HEK293 (cell line): ENCODE measurements at regions not wholly inside any gene's neighbourhood (a gene's known extent, or its start where the extent isn't known, plus 50 kb on each side); places are given as distances from the start of the nearest gene placed in this dataset.

Source experiments
- CTCF ChIA-PET: fragments of 350-600 bp; formaldehyde crosslinking; extraction: SDS; loops from one replicate; lab custom pipeline; 2021; ENCODE audit warnings: antibody characterized with exemption; lab: Yijun Ruan, JAX
- POLR2A ChIA-PET: fragments of 300-600 bp; formaldehyde crosslinking; extraction: SDS; loops from one replicate; lab custom pipeline; 2020; ENCODE audit warnings: antibody characterized with exemption, inconsistent platforms; lab: Yijun Ruan, JAX
- H3K27ac ChIP-seq: fragments of 200-500 bp; sonication (Bioruptor generic); 2 replicates; pipeline ENCODE4 v1.5.1; 2014; ENCODE audit warnings: low read depth, low read length, control low read depth, inconsistent platforms; ENCODE audit errors: extremely low read depth
- H3K36me3 ChIP-seq, 2 experiments: fragments of 200-500 bp in 1 of 2; sonication (Bioruptor generic) in 1 of 2; 1 replicate in 1 of 2; 2 replicates in 1 of 2; pipeline ENCODE4 v1.5.1; 2014 to 2017; ENCODE audit warnings: inconsistent platforms in 2 of 2, low read length in 2 of 2; ENCODE audit not compliant: control insufficient read depth in 2 of 2, insufficient read depth in 1 of 2
- H3K4me1 ChIP-seq: fragments of 200-500 bp; sonication (Bioruptor generic); 2 replicates; pipeline ENCODE4 v1.5.1; 2014; ENCODE audit warnings: mild to moderate bottlenecking, low read length, inconsistent platforms; ENCODE audit not compliant: control insufficient read depth, insufficient read depth
- H3K4me3 ChIP-seq: 2 replicates; pipeline ENCODE4 v1.5.1; 2011; ENCODE audit warnings: low read depth, mild to moderate bottlenecking, control low read depth, low read length, moderate library complexity
- H3K9me3 ChIP-seq: fragments of 200-500 bp; sonication (Bioruptor generic); 2 replicates; pipeline ENCODE4 v1.5.1; 2014; ENCODE audit warnings: low read depth, low read length, inconsistent platforms; ENCODE audit not compliant: control insufficient read depth, insufficient read depth
- KLF7 ChIP-seq: fragments of 450-650 bp; formaldehyde crosslinking; IDR thresholded peaks from 2 replicates; pipeline ENCODE4 v1.5.1; 2016; ENCODE audit warnings: missing biosample characterization, missing genetic modification characterization, borderline replicate concordance
- SP7 ChIP-seq: fragments of 450-650 bp; formaldehyde crosslinking; IDR thresholded peaks from 2 replicates; pipeline ENCODE4 v1.5.1; 2016; ENCODE audit warnings: missing biosample characterization, missing genetic modification characterization
- ZBTB20 ChIP-seq: fragments of 450-650 bp; formaldehyde crosslinking; IDR thresholded peaks from 2 replicates; pipeline ENCODE4 v1.5.1; 2016; ENCODE audit warnings: missing biosample characterization, missing genetic modification characterization
- ZNF292 ChIP-seq: fragments of 450-650 bp; formaldehyde crosslinking; IDR thresholded peaks from 2 replicates; pipeline ENCODE4 v1.5.1; 2016; ENCODE audit warnings: low read depth, missing biosample characterization, missing genetic modification characterization, borderline replicate concordance
- ZNF366 ChIP-seq: fragments of 450-650 bp; formaldehyde crosslinking; conservative IDR thresholded peaks from 2 replicates; pipeline ENCODE4 v1.5.1; 2016; ENCODE audit warnings: missing biosample characterization, missing genetic modification characterization
- ZNF514 ChIP-seq: fragments of 450-650 bp; formaldehyde crosslinking; IDR thresholded peaks from 2 replicates; pipeline ENCODE4 v1.5.1; 2016; ENCODE audit warnings: missing biosample characterization, missing genetic modification characterization
- ZNF555 ChIP-seq: fragments of 450-650 bp; formaldehyde crosslinking; conservative IDR thresholded peaks from 2 replicates; pipeline ENCODE4 v1.5.1; 2017; ENCODE audit warnings: missing biosample characterization, mild to moderate bottlenecking, missing genetic modification characterization, inconsistent platforms
- ZNF585B ChIP-seq: fragments of 450-650 bp; formaldehyde crosslinking; IDR thresholded peaks from 2 replicates; pipeline ENCODE4 v1.5.1; 2016; ENCODE audit warnings: missing biosample characterization, missing genetic modification characterization
- ZNF629 ChIP-seq: fragments of 450-650 bp; formaldehyde crosslinking; IDR thresholded peaks from 2 replicates; pipeline ENCODE4 v1.5.1; 2017; ENCODE audit warnings: missing biosample characterization, missing genetic modification characterization
- ZNF654 ChIP-seq: fragments of 450-650 bp; formaldehyde crosslinking; IDR thresholded peaks from 2 replicates; pipeline ENCODE4 v1.5.1; 2016; ENCODE audit warnings: low read depth, missing biosample characterization, missing genetic modification characterization
- ZNF664 ChIP-seq: fragments of 450-650 bp; formaldehyde crosslinking; IDR thresholded peaks from 2 replicates; pipeline ENCODE4 v1.5.1; 2016; ENCODE audit warnings: missing biosample characterization, missing genetic modification characterization
- ZNF777 ChIP-seq: fragments of 450-650 bp; formaldehyde crosslinking; IDR thresholded peaks from 2 replicates; pipeline ENCODE4 v1.5.1; 2017; ENCODE audit warnings: missing biosample characterization, missing genetic modification characterization, borderline replicate concordance
- ZNF792 ChIP-seq: fragments of 450-650 bp; formaldehyde crosslinking; IDR thresholded peaks from 2 replicates; pipeline ENCODE4 v1.5.1; 2016; ENCODE audit warnings: missing biosample characterization, missing genetic modification characterization
- ZNF830 ChIP-seq: fragments of 450-650 bp; IDR thresholded peaks from 2 replicates; pipeline ENCODE4 v1.5.0; 2018; ENCODE audit warnings: missing biosample characterization, missing genetic modification characterization, low read depth, mild to moderate bottlenecking, moderate library complexity
- TF ChIP-seq, protein P1 (sequence below): fragments of 450-650 bp; formaldehyde crosslinking; IDR thresholded peaks from 2 replicates; pipeline ENCODE4 v1.5.1; 2016; ENCODE audit warnings: missing biosample characterization, missing genetic modification characterization, borderline replicate concordance
- TF ChIP-seq, protein P2 (sequence below): fragments of 450-650 bp; formaldehyde crosslinking; IDR thresholded peaks from 2 replicates; pipeline ENCODE4 v1.5.1; 2016; ENCODE audit warnings: missing biosample characterization, missing genetic modification characterization
- TF ChIP-seq, protein P3 (sequence below): fragments of 450-650 bp; formaldehyde crosslinking; IDR thresholded peaks from 2 replicates; pipeline ENCODE4 v1.5.1; 2016; ENCODE audit warnings: missing biosample characterization, missing genetic modification characterization
- TF ChIP-seq, protein P4 (sequence below): fragments of 450-650 bp; formaldehyde crosslinking; IDR thresholded peaks from 2 replicates; pipeline ENCODE4 v1.5.0; 2017; ENCODE audit warnings: missing biosample characterization, missing genetic modification characterization, borderline replicate concordance

DNA sequence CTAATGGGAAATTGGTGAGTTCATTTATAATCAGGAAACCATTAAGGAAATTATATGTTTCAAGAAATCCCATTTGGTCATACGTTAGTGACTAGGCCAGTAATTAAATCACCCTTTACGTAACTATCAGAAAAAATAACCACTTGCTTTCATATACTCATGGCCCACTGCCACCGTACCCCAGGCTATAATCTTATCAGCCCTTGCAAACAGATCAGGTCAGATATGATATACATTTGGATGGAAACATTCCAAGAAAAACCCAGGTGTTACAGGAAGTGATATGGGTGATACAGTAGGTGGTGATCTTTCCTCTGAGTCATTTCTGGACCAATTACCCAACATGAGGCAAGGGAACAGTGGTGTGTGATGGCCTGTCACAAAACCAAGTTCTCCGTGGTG, 481.0 kb upstream of the SEMA3A start (continued):
- TF ChIP-seq, protein P1, sequence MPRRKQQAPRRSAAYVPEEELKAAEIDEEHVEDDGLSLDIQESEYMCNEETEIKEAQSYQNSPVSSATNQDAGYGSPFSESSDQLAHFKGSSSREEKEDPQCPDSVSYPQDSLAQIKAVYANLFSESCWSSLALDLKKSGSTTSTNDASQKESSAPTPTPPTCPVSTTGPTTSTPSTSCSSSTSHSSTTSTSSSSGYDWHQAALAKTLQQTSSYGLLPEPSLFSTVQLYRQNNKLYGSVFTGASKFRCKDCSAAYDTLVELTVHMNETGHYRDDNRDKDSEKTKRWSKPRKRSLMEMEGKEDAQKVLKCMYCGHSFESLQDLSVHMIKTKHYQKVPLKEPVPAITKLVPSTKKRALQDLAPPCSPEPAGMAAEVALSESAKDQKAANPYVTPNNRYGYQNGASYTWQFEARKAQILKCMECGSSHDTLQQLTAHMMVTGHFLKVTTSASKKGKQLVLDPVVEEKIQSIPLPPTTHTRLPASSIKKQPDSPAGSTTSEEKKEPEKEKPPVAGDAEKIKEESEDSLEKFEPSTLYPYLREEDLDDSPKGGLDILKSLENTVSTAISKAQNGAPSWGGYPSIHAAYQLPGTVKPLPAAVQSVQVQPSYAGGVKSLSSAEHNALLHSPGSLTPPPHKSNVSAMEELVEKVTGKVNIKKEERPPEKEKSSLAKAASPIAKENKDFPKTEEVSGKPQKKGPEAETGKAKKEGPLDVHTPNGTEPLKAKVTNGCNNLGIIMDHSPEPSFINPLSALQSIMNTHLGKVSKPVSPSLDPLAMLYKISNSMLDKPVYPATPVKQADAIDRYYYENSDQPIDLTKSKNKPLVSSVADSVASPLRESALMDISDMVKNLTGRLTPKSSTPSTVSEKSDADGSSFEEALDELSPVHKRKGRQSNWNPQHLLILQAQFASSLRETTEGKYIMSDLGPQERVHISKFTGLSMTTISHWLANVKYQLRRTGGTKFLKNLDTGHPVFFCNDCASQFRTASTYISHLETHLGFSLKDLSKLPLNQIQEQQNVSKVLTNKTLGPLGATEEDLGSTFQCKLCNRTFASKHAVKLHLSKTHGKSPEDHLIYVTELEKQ: 0 out of 2 replicates have a peak, but pooled peaks have one; percentile 41
- TF ChIP-seq ZNF366 (tag by site-specific recombination): peak; percentile 95
- TF ChIP-seq ZNF629 (tag by site-specific recombination): peak; percentile 95
- TF ChIP-seq, all 188 proteins: peak for 33

DNA sequence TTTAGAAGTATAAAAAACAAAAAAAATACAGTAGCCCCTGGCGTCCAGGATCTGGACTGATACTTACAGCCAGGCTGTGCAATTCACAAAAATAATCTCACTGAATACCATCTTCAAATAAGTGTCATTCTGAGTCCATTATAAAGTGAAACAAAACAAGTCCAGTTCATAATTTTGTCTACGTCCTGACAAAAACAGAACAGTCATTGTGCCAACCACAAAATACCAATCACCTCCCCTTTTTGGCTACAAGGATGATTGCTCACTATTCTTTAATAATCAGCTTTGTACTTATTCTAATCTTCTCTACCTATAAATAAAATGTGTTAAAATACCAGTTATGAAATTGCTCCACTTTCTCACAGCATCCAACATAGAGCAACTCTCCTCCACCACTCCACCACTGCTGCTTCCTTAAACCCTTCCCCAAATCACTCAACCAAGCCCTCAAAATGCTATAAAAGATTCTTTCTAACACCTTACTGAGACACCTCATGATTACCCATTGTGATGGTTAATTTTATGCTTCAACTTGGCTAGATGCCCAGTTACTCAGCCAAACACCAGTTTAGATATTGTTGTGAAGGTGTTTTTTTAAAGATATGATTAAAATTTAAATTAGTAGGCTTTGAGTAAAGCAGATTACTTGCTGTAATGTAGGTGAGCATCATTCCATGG, 479.8 kb upstream of the SEMA3A start:
- Histone ChIP-seq H3K36me3 (no peaks in the 10 kb centered on the region), H3K4me3 (no peak overlapping the region), H3K9me3 (no peaks in the 10 kb centered on the region), H3K27ac (no peak overlapping the region), H3K4me1 (peaks cover 9% of the 10 kb centered on the region; the same call in 1 of the 2 replicates)
- CTCF ChIA-PET: no interaction called here
- TF ChIP-seq KLF7 (tag by site-specific recombination): no peak
- peak; percentile 93 for TF ChIP-seq SP7 (tag by site-specific recombination)
- TF ChIP-seq ZNF777 (tag by site-specific recombination): no peak
- TF ChIP-seq ZNF664: peak; percentile 40; the same call in 1 of the 2 replicates
- 0 out of 2 replicates have a peak, but pooled peaks have one; percentile 11 for TF ChIP-seq ZNF366 (tag by site-specific recombination)
- TF ChIP-seq ZBTB20: no peak
- POLR2A ChIA-PET: no interaction called here

DNA sequence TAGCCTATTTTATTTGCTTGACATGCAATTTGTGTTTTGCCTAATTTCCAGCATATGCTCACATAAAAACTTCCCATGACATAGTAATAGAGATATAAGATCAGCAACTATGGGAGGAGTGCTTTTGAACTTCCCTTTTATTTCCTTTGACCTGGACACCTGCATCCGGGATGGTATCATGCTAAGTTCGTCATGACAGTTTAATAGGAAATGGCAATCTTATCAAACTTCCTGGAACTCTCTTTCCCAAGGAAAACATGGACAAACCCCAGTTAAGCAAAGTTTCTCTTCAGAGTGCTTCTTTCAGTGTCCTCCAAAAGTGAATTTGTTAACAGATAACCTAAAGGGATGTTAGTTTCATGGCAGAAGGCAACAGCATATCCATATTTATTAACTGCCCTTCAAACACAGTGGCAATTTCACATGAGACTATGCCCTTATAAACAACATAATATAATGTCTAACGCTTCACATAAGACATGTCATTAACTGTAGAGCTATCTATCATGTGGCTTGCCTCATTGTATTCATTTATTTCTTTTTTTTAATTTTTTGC, 474.7 kb upstream of the SEMA3A start:
- H3K36me3 ChIP-seq: no peaks in the 10 kb centered on the region
- ChIA-PET POLR2A (no interaction called here), CTCF (interaction anchor here (0.7 kb wide), 1 partner anchor 10 kb away, joined by 4 read pairs; no protein-coding TSS in a partner anchor)
- H3K27ac ChIP-seq: no peak overlapping the region
- no peak overlapping the region for H3K4me3 ChIP-seq
- TF ChIP-seq, protein P2, sequence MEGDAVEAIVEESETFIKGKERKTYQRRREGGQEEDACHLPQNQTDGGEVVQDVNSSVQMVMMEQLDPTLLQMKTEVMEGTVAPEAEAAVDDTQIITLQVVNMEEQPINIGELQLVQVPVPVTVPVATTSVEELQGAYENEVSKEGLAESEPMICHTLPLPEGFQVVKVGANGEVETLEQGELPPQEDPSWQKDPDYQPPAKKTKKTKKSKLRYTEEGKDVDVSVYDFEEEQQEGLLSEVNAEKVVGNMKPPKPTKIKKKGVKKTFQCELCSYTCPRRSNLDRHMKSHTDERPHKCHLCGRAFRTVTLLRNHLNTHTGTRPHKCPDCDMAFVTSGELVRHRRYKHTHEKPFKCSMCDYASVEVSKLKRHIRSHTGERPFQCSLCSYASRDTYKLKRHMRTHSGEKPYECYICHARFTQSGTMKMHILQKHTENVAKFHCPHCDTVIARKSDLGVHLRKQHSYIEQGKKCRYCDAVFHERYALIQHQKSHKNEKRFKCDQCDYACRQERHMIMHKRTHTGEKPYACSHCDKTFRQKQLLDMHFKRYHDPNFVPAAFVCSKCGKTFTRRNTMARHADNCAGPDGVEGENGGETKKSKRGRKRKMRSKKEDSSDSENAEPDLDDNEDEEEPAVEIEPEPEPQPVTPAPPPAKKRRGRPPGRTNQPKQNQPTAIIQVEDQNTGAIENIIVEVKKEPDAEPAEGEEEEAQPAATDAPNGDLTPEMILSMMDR: no peak
- TF ChIP-seq, protein P3, sequence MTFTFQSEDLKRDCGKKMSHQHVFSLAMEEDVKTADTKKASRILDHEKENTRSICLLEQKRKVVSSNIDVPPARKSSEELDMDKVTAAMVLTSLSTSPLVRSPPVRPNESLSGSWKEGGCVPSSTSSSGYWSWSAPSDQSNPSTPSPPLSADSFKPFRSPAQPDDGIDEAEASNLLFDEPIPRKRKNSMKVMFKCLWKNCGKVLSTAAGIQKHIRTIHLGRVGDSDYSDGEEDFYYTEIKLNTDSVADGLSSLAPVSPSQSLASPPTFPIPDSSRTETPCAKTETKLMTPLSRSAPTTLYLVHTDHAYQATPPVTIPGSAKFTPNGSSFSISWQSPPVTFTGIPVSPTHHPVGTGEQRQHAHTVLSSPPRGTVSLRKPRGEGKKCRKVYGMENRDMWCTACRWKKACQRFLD (tag by site-specific recombination): no peak
- TF ChIP-seq, protein P4, sequence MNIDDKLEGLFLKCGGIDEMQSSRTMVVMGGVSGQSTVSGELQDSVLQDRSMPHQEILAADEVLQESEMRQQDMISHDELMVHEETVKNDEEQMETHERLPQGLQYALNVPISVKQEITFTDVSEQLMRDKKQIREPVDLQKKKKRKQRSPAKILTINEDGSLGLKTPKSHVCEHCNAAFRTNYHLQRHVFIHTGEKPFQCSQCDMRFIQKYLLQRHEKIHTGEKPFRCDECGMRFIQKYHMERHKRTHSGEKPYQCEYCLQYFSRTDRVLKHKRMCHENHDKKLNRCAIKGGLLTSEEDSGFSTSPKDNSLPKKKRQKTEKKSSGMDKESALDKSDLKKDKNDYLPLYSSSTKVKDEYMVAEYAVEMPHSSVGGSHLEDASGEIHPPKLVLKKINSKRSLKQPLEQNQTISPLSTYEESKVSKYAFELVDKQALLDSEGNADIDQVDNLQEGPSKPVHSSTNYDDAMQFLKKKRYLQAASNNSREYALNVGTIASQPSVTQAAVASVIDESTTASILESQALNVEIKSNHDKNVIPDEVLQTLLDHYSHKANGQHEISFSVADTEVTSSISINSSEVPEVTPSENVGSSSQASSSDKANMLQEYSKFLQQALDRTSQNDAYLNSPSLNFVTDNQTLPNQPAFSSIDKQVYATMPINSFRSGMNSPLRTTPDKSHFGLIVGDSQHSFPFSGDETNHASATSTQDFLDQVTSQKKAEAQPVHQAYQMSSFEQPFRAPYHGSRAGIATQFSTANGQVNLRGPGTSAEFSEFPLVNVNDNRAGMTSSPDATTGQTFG (tag by site-specific recombination): no peak
- TF ChIP-seq ZNF366 (tag by site-specific recombination) (no peak), ZNF654 (tag by site-specific recombination) (no peak), ZNF792 (no peak), ZNF830 (tag by site-specific recombination) (no peak), ZNF514 (tag by site-specific recombination) (no peak), ZNF292 (no peak), ZNF555 (tag by site-specific recombination) (no peak), ZNF585B (tag by site-specific recombination) (no peak)
- no peaks in the 10 kb centered on the region for H3K9me3 ChIP-seq
- peaks cover 11% of the 10 kb centered on the region for H3K4me1 ChIP-seq
